Endothelial cell of umbilical vein (primary cell): ENCODE measurements at regions not wholly inside any gene's neighbourhood (a gene's known extent, or its start where the extent isn't known, plus 50 kb on each side); places are given as distances from the start of the nearest gene placed in this dataset.

Experiments
- BruUV-seq: library from RNA; stranded (reverse); fragments of 400-500 nt; replicated peaks from 2 replicates; lab custom pipeline; 2021; lab: Mats Ljungman, UMichigan
- CTCF ChIA-PET: fragments of 300-600, 350-600 bp; sonication (Branson Sonifier 250); formaldehyde crosslinking; loops from one replicate; lab custom pipeline; 2021; ENCODE audit warnings: antibody characterized with exemption, inconsistent platforms; lab: Charles Lee
- POLR2A ChIA-PET: fragments of 300-600, 350-600 bp; sonication (Branson Sonifier 250); formaldehyde crosslinking; loops from one replicate; lab custom pipeline; 2021; ENCODE audit warnings: antibody characterized with exemption, inconsistent platforms; lab: Charles Lee
- DNase-seq: peaks from one replicate; pipeline ENCODE4 v3.0.0-alpha.2; 2011; ENCODE audit warnings: low read depth, low spot score
- FAIRE-seq: peaks from 2 replicates; lab custom pipeline; 2011; peaks lifted over from hg19 to GRCh38; lab: Jason Lieb, UNC
- H2AFZ ChIP-seq: 2 replicates; pipeline ENCODE4 v1.6.0; 2012; ENCODE audit warnings: low read depth, low read length, control low read depth, inconsistent platforms
- H3K27ac ChIP-seq: 2 replicates; pipeline ENCODE4 v1.5.1; 2011; ENCODE audit warnings: low read depth, mild to moderate bottlenecking, control low read depth, low read length, moderate library complexity; ENCODE audit not compliant: insufficient read depth
- H3K27me3 ChIP-seq, 2 experiments: 2 replicates each; pipeline versions ENCODE4 v1.6.0 to v1.6.1; 2011; ENCODE audit warnings: low read length in 2 of 2, mixed read lengths in 1 of 2; ENCODE audit not compliant: control insufficient read depth in 2 of 2, insufficient read depth in 2 of 2
- H3K36me3 ChIP-seq, 2 experiments: 2 replicates in 1 of 2; 3 replicates in 1 of 2; pipeline ENCODE4 v1.5.1; 2011; ENCODE audit warnings: low read length in 2 of 2, mild to moderate bottlenecking in 1 of 2, moderate library complexity in 1 of 2; ENCODE audit not compliant: control insufficient read depth in 2 of 2, insufficient read depth in 2 of 2; ENCODE audit errors: extremely low read depth in 1 of 2
- H3K4me1 ChIP-seq: 3 replicates; pipeline ENCODE4 v1.5.1; 2011; ENCODE audit warnings: mild to moderate bottlenecking, low read length; ENCODE audit not compliant: control insufficient read depth, insufficient read depth; ENCODE audit errors: extremely low read depth
- H3K4me2 ChIP-seq: 2 replicates; pipeline ENCODE4 v1.6.1; 2011; ENCODE audit warnings: low read length, control low read depth, mixed read lengths; ENCODE audit not compliant: insufficient read depth
- H3K4me3 ChIP-seq, 3 experiments: fragments of 200-600 bp in 1 of 3; sonication (generic), shearing (Covaris generic) in 1 of 3; replicated peaks in 1 of 3; 2 replicates each; pipeline ENCODE4 v1.5.1; 2011 to 2016; ENCODE audit warnings: control low read depth in 3 of 3, low read length in 3 of 3, mild to moderate bottlenecking in 2 of 3, inconsistent platforms in 1 of 3, low read depth in 1 of 3, moderate library complexity in 1 of 3; ENCODE audit not compliant: insufficient read depth in 1 of 3
- H3K79me2 ChIP-seq: 2 replicates; pipeline ENCODE4 v1.6.0; 2012; ENCODE audit warnings: low read length, inconsistent platforms; ENCODE audit not compliant: control insufficient read depth, insufficient read depth
- H3K9ac ChIP-seq: replicated peaks from 2 replicates; pipeline ENCODE3; 2011; ENCODE audit warnings: low read length, control low read depth; ENCODE audit not compliant: insufficient read depth; ENCODE audit errors: extremely low read depth
- H3K9me1 ChIP-seq: replicated peaks from 3 replicates; pipeline ENCODE4 v1.6.0; 2011; ENCODE audit warnings: mild to moderate bottlenecking, low read length; ENCODE audit not compliant: control insufficient read depth, insufficient read depth; ENCODE audit errors: extremely low read depth
- H3K9me3 ChIP-seq: replicated peaks from 2 replicates; pipeline ENCODE4 v1.5.1; 2012; ENCODE audit warnings: low read length, inconsistent platforms; ENCODE audit not compliant: control insufficient read depth, insufficient read depth
- H4K20me1 ChIP-seq: replicated peaks from 2 replicates; pipeline ENCODE3; 2011; ENCODE audit warnings: mild to moderate bottlenecking, low read length; ENCODE audit not compliant: control insufficient read depth, insufficient read depth; ENCODE audit errors: extremely low read depth
- CTCF ChIP-seq, 2 donors: IDR thresholded peaks; 1 replicate in 1 of 2; 2 replicates in 1 of 2; pipeline ENCODE4 v1.5.1; 2011; ENCODE audit warnings: low read length in 2 of 2, mild to moderate bottlenecking in 2 of 2, moderate library complexity in 2 of 2, control low read depth in 1 of 2, inconsistent platforms in 1 of 2, low read depth in 1 of 2; ENCODE audit not compliant: insufficient read depth in 1 of 2; ENCODE audit errors: extremely low read depth in 1 of 2
- EZH2 ChIP-seq: IDR thresholded peaks from 2 replicates; pipeline ENCODE4 v1.6.1; 2012; ENCODE audit warnings: borderline replicate concordance, low read depth, mild to moderate bottlenecking, moderate library complexity, low read length, inconsistent platforms; ENCODE audit not compliant: severe bottlenecking
- FOS ChIP-seq: IDR thresholded peaks from 2 replicates; pipeline ENCODE4 v1.6.1; 2011; ENCODE audit warnings: mild to moderate bottlenecking, low read length, moderate library complexity, borderline replicate concordance; ENCODE audit not compliant: insufficient read depth
- GATA2 ChIP-seq: IDR thresholded peaks from 2 replicates; pipeline ENCODE4 v1.7.0; 2011; ENCODE audit warnings: low read depth, mild to moderate bottlenecking, moderate library complexity, mixed read lengths, low read length; ENCODE audit not compliant: insufficient read length, insufficient read depth
- JUN ChIP-seq: IDR thresholded peaks from 2 replicates; pipeline ENCODE4 v1.6.1; 2011; ENCODE audit warnings: borderline replicate concordance, low read depth; ENCODE audit not compliant: insufficient read length, insufficient read depth
- MAX ChIP-seq: IDR thresholded peaks from 2 replicates; pipeline ENCODE4 v1.6.1; 2011; ENCODE audit not compliant: insufficient read depth, insufficient read length
- MYC ChIP-seq: IDR thresholded peaks from one replicate; pipeline ENCODE4 v1.6.1; 2011; ENCODE audit warnings: mild to moderate bottlenecking, low read depth, low read length
- POLR2A ChIP-seq: IDR thresholded peaks from 2 replicates; pipeline ENCODE4 v1.6.1; 2012; ENCODE audit warnings: low read depth, mild to moderate bottlenecking, control low read depth, low read length
- POLR2AphosphoS5 ChIP-seq: IDR thresholded peaks from 2 replicates; pipeline ENCODE4 v1.6.1; 2012; ENCODE audit warnings: low read depth, mild to moderate bottlenecking, control low read depth, low read length, moderate library complexity; ENCODE audit not compliant: insufficient read depth
- dilution Hi-C: fragments of 300-500 bp; cut with MboI; formaldehyde crosslinking; loops from one replicate; pipeline ENCODE4 v1.15.0; 2019; ENCODE audit warnings: low sequenced_read_pairs; ENCODE audit not compliant: extremely low pct_ligation_motif_present
- intact Hi-C: fragments of 100-400 bp; cut with micrococcal nuclease; formaldehyde crosslinking; loops from one replicate; pipeline ENCODE4 v1.10.0; 2022

GRCh38 chr2:134140251-134140661 is 113.6 kb upstream of the MGAT5 start:
- Histone ChIP-seq H3K9me3 (no peaks in the 10 kb centered on the region), H4K20me1 (no peaks in the 10 kb centered on the region), H3K4me3 (no peak overlapping the region), H3K9me1 (no peaks in the 10 kb centered on the region), H3K27ac (no peak overlapping the region), H3K79me2 (peaks cover 44% of the 10 kb centered on the region), H3K4me2 (no peak overlapping the region), H2AFZ (no peak overlapping the region), H3K4me1 (peaks cover 45% of the 10 kb centered on the region), H3K36me3 (peaks cover 0 to 3% of the 10 kb centered on the region in 2 experiments), H3K27me3 (no peaks in the 10 kb centered on the region), H3K9ac (no peak overlapping the region)
- intact Hi-C loops (no loop called here), dilution Hi-C loops (no loop called here)
- ChIA-PET POLR2A (no interaction called here), CTCF (interaction anchor here (1.1 to 1.8 kb wide), 4 partner anchors 14 to 271 kb away, joined by 3 to 6 read pairs (median 4); no protein-coding TSS in a partner anchor)
- FAIRE-seq (no peak), DNase-seq (no peak)
- TF ChIP-seq FOS (no peak), GATA2 (no peak), EZH2 (no peak), JUN (no peak), MAX (no peak), POLR2AphosphoS5 (no peak), CTCF (IDR thresholded peaks at IDR 0.05; ENCODE audit: extremely low read depth in 1 of 2, insufficient read depth in 1 of 2, low read depth in 1 of 2, low read length in 2 of 2) (no peak), POLR2A (no peak), MYC (no peak)
- BruUV-seq = no TSS peak
